H1 (cell line): ENCODE measurements at regions not wholly inside any gene's neighbourhood (a gene's known extent, or its start where the extent isn't known, plus 50 kb on each side); places are given as distances from the start of the nearest gene placed in this dataset.
A peak's percentile ranks its signal among the peaks of the same experiment; 100 is the strongest.

Experiments
- CTCF ChIA-PET: fragments of 300-600 bp; sonication (Branson Sonifier 250); formaldehyde crosslinking; loops from one replicate; lab custom pipeline; 2021; ENCODE audit not compliant: partially characterized antibody; lab: Charles Lee
- POLR2A ChIA-PET: fragments of 300-600 bp; sonication (Branson Sonifier 250); formaldehyde crosslinking; loops from one replicate; lab custom pipeline; 2021; ENCODE audit warnings: inconsistent platforms; ENCODE audit not compliant: partially characterized antibody; lab: Charles Lee
- DNase-seq, 2 experiments: peaks; one replicate each; pipeline versions ENCODE4 v3.0.0 to v3.0.0-alpha.2; 2010 to 2022; ENCODE audit warnings: low spot score in 2 of 2, low read depth in 1 of 2, mixed read lengths in 1 of 2
- FAIRE-seq: peaks from 2 replicates; lab custom pipeline; 2011; peaks lifted over from hg19 to GRCh38; lab: Jason Lieb, UNC
- H2AFZ ChIP-seq: 2 replicates; pipeline ENCODE4 v1.8.1; 2012; ENCODE audit warnings: low read length, inconsistent platforms
- H2AK5ac ChIP-seq: 2 replicates; pipeline ENCODE4 v1.6.1; 2013; ENCODE audit warnings: low read depth, low read length
- H2BK120ac ChIP-seq: replicated peaks from 2 replicates; pipeline ENCODE3; 2013; ENCODE audit warnings: low read depth, low read length, inconsistent platforms
- H2BK12ac ChIP-seq: 2 replicates; pipeline ENCODE4 v1.6.1; 2013; ENCODE audit warnings: low read depth, low read length
- H2BK15ac ChIP-seq: 2 replicates; pipeline ENCODE4 v1.6.1; 2013; ENCODE audit warnings: low read length
- H2BK20ac ChIP-seq: 2 replicates; pipeline ENCODE4 v1.6.1; 2013; ENCODE audit warnings: low read length
- H2BK5ac ChIP-seq: 2 replicates; pipeline ENCODE4 v1.6.1; 2013; ENCODE audit warnings: low read depth, low read length
- H3K14ac ChIP-seq: 2 replicates; pipeline ENCODE4 v1.6.1; 2013; ENCODE audit warnings: inconsistent platforms; ENCODE audit not compliant: insufficient read length
- H3K18ac ChIP-seq: 2 replicates; pipeline ENCODE4 v1.6.1; 2013; ENCODE audit warnings: low read length; ENCODE audit errors: extremely low read depth
- H3K23ac ChIP-seq: 2 replicates; pipeline ENCODE4 v1.6.1; 2013; ENCODE audit warnings: inconsistent platforms; ENCODE audit not compliant: insufficient read length
- H3K23me2 ChIP-seq: 2 replicates; pipeline ENCODE4 v1.6.1; 2013; ENCODE audit warnings: low read depth, low read length
- H3K27ac ChIP-seq: 2 replicates; pipeline ENCODE4 v1.6.1; 2011; ENCODE audit warnings: low read depth, low read length, inconsistent platforms
- H3K27me3 ChIP-seq, 4 experiments: replicated peaks in 1 of 4; 1 replicate in 1 of 4; 2 replicates in 3 of 4; pipeline versions ENCODE4 v1.6.1 to v1.8.1; 2011 to 2013; ENCODE audit warnings: low read length in 3 of 4, mild to moderate bottlenecking in 3 of 4, inconsistent platforms in 2 of 4, mixed read lengths in 2 of 4, moderate library complexity in 1 of 4; ENCODE audit not compliant: control insufficient read depth in 3 of 4, insufficient read depth in 3 of 4; ENCODE audit errors: extremely low read depth in 1 of 4
- H3K36me3 ChIP-seq, 4 experiments: 2 replicates each; pipeline versions ENCODE4 v1.6.1 to v1.8.1; 2011 to 2013; ENCODE audit warnings: mild to moderate bottlenecking in 4 of 4, low read length in 3 of 4, moderate library complexity in 2 of 4, control low read depth in 1 of 4, inconsistent platforms in 1 of 4; ENCODE audit not compliant: insufficient read depth in 4 of 4, control insufficient read depth in 2 of 4
- H3K4ac ChIP-seq: replicated peaks from 2 replicates; pipeline ENCODE3; 2013; ENCODE audit warnings: low read length, low read depth, mixed read lengths, inconsistent platforms; ENCODE audit not compliant: insufficient read length
- H3K4me1 ChIP-seq, 4 experiments: replicated peaks in 1 of 4; 1 replicate in 1 of 4; 2 replicates in 3 of 4; pipeline versions ENCODE4 v1.6.1 to v1.8.1; 2011 to 2013; ENCODE audit warnings: low read length in 3 of 4, inconsistent platforms in 2 of 4, mixed read lengths in 1 of 4; ENCODE audit not compliant: insufficient read depth in 4 of 4, control insufficient read depth in 3 of 4
- H3K4me2 ChIP-seq, 2 experiments: 2 replicates each; pipeline versions ENCODE4 v1.6.1 to v1.8.1; 2011 to 2013; ENCODE audit warnings: low read depth in 2 of 2, low read length in 2 of 2, control low read depth in 1 of 2, inconsistent platforms in 1 of 2, mild to moderate bottlenecking in 1 of 2; ENCODE audit not compliant: insufficient read depth in 1 of 2
- H3K4me3 ChIP-seq, 4 experiments: fragments of 200-600, 300-600 bp in 1 of 4; sonication (generic), shearing (Covaris generic), sonication (Bioruptor Twin) in 1 of 4; 2 replicates each; pipeline versions ENCODE4 v1.5.1 to v1.8.1; 2011 to 2016; ENCODE audit warnings: low read length in 4 of 4, low read depth in 3 of 4, control low read depth in 2 of 4, inconsistent platforms in 2 of 4, mild to moderate bottlenecking in 2 of 4, mixed read lengths in 1 of 4, moderate library complexity in 1 of 4; ENCODE audit not compliant: insufficient read depth in 2 of 4; ENCODE audit errors: extremely low read depth in 1 of 4
- H3K56ac ChIP-seq: replicated peaks from 2 replicates; pipeline ENCODE3; 2013; ENCODE audit warnings: low read depth, mild to moderate bottlenecking, mixed read lengths, low read length, inconsistent platforms; ENCODE audit not compliant: insufficient read length
- H3K79me1 ChIP-seq: 2 replicates; pipeline ENCODE4 v1.6.1; 2013; ENCODE audit warnings: low read depth, low read length, control low read depth
- H3K79me2 ChIP-seq, 2 experiments: 2 replicates each; pipeline versions ENCODE4 v1.6.1 to v1.8.1; 2012 to 2013; ENCODE audit warnings: low read length in 2 of 2, mild to moderate bottlenecking in 2 of 2, inconsistent platforms in 1 of 2; ENCODE audit not compliant: insufficient read depth in 2 of 2, control insufficient read depth in 1 of 2
- H3K9ac ChIP-seq, 4 experiments: replicated peaks in 1 of 4; 1 replicate in 1 of 4; 2 replicates in 3 of 4; pipeline versions ENCODE4 v1.6.1 to v1.8.1; 2011 to 2013; ENCODE audit warnings: low read depth in 3 of 4, low read length in 3 of 4, control low read depth in 2 of 4, mild to moderate bottlenecking in 2 of 4, moderate library complexity in 2 of 4, inconsistent platforms in 1 of 4; ENCODE audit errors: extremely low read depth in 1 of 4
- H3K9me3 ChIP-seq, 2 experiments: 2 replicates each; pipeline versions ENCODE4 v1.6.1 to v1.8.1; 2012 to 2013; ENCODE audit warnings: mild to moderate bottlenecking in 2 of 2, moderate library complexity in 2 of 2, control low read depth in 1 of 2, inconsistent platforms in 1 of 2, low read depth in 1 of 2, low read length in 1 of 2, mixed read lengths in 1 of 2; ENCODE audit not compliant: insufficient read depth in 2 of 2
- H4K20me1 ChIP-seq, 2 experiments: replicated peaks in 1 of 2; 2 replicates each; pipeline versions ENCODE3 to v1.8.1; 2011 to 2013; ENCODE audit warnings: inconsistent platforms in 2 of 2, low read length in 2 of 2, mild to moderate bottlenecking in 1 of 2; ENCODE audit not compliant: insufficient read depth in 2 of 2, control insufficient read depth in 1 of 2
- H4K5ac ChIP-seq: 2 replicates; pipeline ENCODE4 v1.6.1; 2013; ENCODE audit warnings: low read length, low read depth, mixed read lengths, inconsistent platforms; ENCODE audit not compliant: insufficient read length
- H4K8ac ChIP-seq: 2 replicates; pipeline ENCODE4 v1.8.0; 2013; ENCODE audit warnings: mild to moderate bottlenecking, moderate library complexity, low read length, inconsistent platforms; ENCODE audit not compliant: insufficient read depth; ENCODE audit errors: extremely low read depth
- H4K91ac ChIP-seq: replicated peaks from 2 replicates; pipeline ENCODE3; 2013; ENCODE audit warnings: low read length, mixed read lengths, inconsistent platforms; ENCODE audit not compliant: insufficient read length
- CREB1 ChIP-seq: IDR thresholded peaks from 2 replicates; pipeline ENCODE4 v1.6.1; 2012; ENCODE audit warnings: inconsistent platforms
- FOSL1 ChIP-seq: IDR thresholded peaks from 2 replicates; pipeline ENCODE4 v1.6.1; 2011; ENCODE audit warnings: mild to moderate bottlenecking, low read depth, low read length, moderate library complexity; ENCODE audit not compliant: insufficient read depth
- JUN ChIP-seq: IDR thresholded peaks from 2 replicates; pipeline ENCODE4 v1.6.1; 2011; ENCODE audit warnings: low read depth, mild to moderate bottlenecking, improper control_type of control experiment, low read length
- POLR2A ChIP-seq, 2 experiments: IDR thresholded peaks; 1 replicate in 1 of 2; 2 replicates in 1 of 2; pipeline ENCODE4 v1.6.1; 2011; ENCODE audit warnings: low read depth in 2 of 2, low read length in 2 of 2, mild to moderate bottlenecking in 2 of 2; ENCODE audit errors: control extremely low read depth in 1 of 2
- RXRA ChIP-seq: IDR thresholded peaks from 2 replicates; pipeline ENCODE4 v1.6.1; 2011; ENCODE audit warnings: low read depth, mild to moderate bottlenecking, low read length, moderate library complexity; ENCODE audit not compliant: insufficient read depth
- SIX5 ChIP-seq: IDR thresholded peaks from 2 replicates; pipeline ENCODE4 v1.6.1; 2011; ENCODE audit warnings: mild to moderate bottlenecking, low read depth, low read length
- SP1 ChIP-seq: IDR thresholded peaks from 2 replicates; pipeline ENCODE4 v1.6.1; 2011; ENCODE audit warnings: low read depth, low read length
- SRF ChIP-seq: IDR thresholded peaks from 2 replicates; pipeline ENCODE4 v1.6.1; 2011; ENCODE audit warnings: mild to moderate bottlenecking, low read depth, low read length, moderate library complexity
- TCF12 ChIP-seq: IDR thresholded peaks from 2 replicates; pipeline ENCODE4 v1.6.1; 2011; ENCODE audit warnings: low read depth, mild to moderate bottlenecking, low read length
- TEAD4 ChIP-seq: IDR thresholded peaks from 2 replicates; pipeline ENCODE4 v1.6.1; 2012; ENCODE audit warnings: low read depth, low read length, inconsistent platforms, mixed read lengths
- USF2 ChIP-seq: IDR thresholded peaks from 2 replicates; pipeline ENCODE4 v1.6.1; 2011; ENCODE audit warnings: low read length, improper control_type of control experiment
- WGBS, 2 experiments: shearing (Covaris generic) in 1 of 2; methylation state at CpG; one replicate each; pipeline versions ENCODE4 v1.1.6 to v1.1.7; 2013 to 2015; ENCODE audit warnings: low lambda C conversion rate in 2 of 2, mixed read lengths in 2 of 2, inconsistent platforms in 1 of 2, low coverage in 1 of 2, missing lambda C conversion rate in 1 of 2; ENCODE audit not compliant: insufficient replicate concordance in 2 of 2, insufficient coverage in 1 of 2, insufficient read length in 1 of 2; ENCODE audit errors: extremely low coverage in 1 of 2, missing lambda C conversion rate in 1 of 2; 5-methylcytosine and 5-hydroxymethylcytosine counted together

GRCh38 chr1:207218512-207219362 is 102.7 kb upstream of the CD55 start:
- H3K23me2 ChIP-seq, result no peaks in the 10 kb centered on the region
- H4K20me1 ChIP-seq, result no peaks in the 10 kb centered on the region
- H3K9me3 ChIP-seq, result no peaks in the 10 kb centered on the region
- POLR2A ChIA-PET, result no interaction called here
- no peak overlapping the region for H3K9ac ChIP-seq
- CTCF ChIA-PET, result interaction anchor here (0.6 to 1.4 kb wide), 3 partner anchors 33 to 230 kb away, joined by 3 to 4 read pairs (median 4); no protein-coding TSS in a partner anchor
- no peak for FAIRE-seq
- H4K8ac ChIP-seq, result no peak overlapping the region
- DNase-seq, result no peak
- no peak overlapping the region for H4K5ac ChIP-seq
- H3K4me3 ChIP-seq, result no peak overlapping the region
- H2BK20ac ChIP-seq, result no peak overlapping the region
- no peaks in the 10 kb centered on the region for H3K36me3 ChIP-seq
- H3K18ac ChIP-seq, result no peak overlapping the region
- no peak overlapping the region for H3K27ac ChIP-seq
- H3K4me2 ChIP-seq, result no peak overlapping the region
- no peaks in the 10 kb centered on the region for H3K27me3 ChIP-seq
- no peaks in the 10 kb centered on the region for H3K79me2 ChIP-seq
- H2AFZ ChIP-seq, result peak overlapping the region; percentile 74; the same call in 1 of the 2 replicates
- no peak overlapping the region for H3K23ac ChIP-seq
- no peak for TF ChIP-seq FOSL1
- no peak for TF ChIP-seq CREB1
- no peak for TF ChIP-seq RXRA
- no peak for TF ChIP-seq TCF12
- TF ChIP-seq USF2, result no peak
- TF ChIP-seq SIX5, result no peak
- TF ChIP-seq SRF, result no peak
- no peak for TF ChIP-seq SP1
- TF ChIP-seq JUN, result no peak
- TF ChIP-seq POLR2A (IDR thresholded peaks at IDR 0.05; ENCODE audit: control extremely low read depth in 1 of 2, low read depth in 2 of 2, low read length in 2 of 2), result no peak
- no peak for TF ChIP-seq TEAD4
- WGBS, 2 experiments, result 86% methylated on average over 6 of the region's 6 CpGs; no CpG with 5 or more reads in 1 of the 2 experiments
- H3K56ac ChIP-seq, result no peak overlapping the region
- no peak overlapping the region for H2AK5ac ChIP-seq
- H2BK5ac ChIP-seq, result no peak overlapping the region
- H3K4ac ChIP-seq, result no peak overlapping the region
- H2BK12ac ChIP-seq, result no peak overlapping the region; the same call in 1 of the 2 replicates
- H3K4me1 ChIP-seq, result peaks cover 0 to 11% (median 4%) of the 10 kb centered on the region in 4 experiments; a peak in 4 of 7 replicates
- no peak overlapping the region for H3K14ac ChIP-seq
- no peak overlapping the region for H2BK15ac ChIP-seq
- H4K91ac ChIP-seq, result no peak overlapping the region
- no peak overlapping the region for H2BK120ac ChIP-seq
- H3K79me1 ChIP-seq, result no peaks in the 10 kb centered on the region
